ENCODE measurements at regions not wholly inside any gene's neighbourhood (a gene's known extent, or its start where the extent isn't known, plus 50 kb on each side); places are given as distances from the start of the nearest gene placed in this dataset.

DNA sequence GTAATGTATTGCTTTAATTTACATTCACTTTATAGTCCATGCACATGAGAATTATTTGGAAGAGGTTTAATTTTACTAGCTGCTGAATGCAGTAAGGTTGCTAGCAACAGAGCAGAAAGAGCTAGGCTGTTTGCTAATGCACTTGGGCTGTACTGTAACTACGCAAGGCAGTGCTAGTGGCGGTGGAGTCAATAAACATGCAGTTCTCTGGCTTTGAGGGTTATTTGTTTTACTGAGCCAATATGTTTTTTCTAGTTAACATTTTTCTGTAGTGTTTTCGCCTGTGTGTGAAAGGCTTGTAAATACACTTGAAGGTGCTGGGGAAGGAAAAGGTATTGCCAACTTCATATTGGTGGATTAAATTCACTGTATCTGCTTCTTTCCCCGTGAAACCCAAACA lies 112.8 kb downstream of the BTBD3 start:
- no peak overlapping the region for H3K4me3 ChIP-seq (ENCODE audit: extremely low read depth in 1 of 4, insufficient read depth in 2 of 4, low read depth in 3 of 4, low read length in 4 of 4)
- 88% methylated on average over 4 of the region's 4 CpGs; no CpG with 5 or more reads in 1 of the 2 experiments for WGBS, 2 experiments (ENCODE audit: extremely low coverage in 1 of 2, insufficient coverage in 1 of 2, insufficient read length in 1 of 2, insufficient replicate concordance in 2 of 2, low coverage in 1 of 2, low lambda C conversion rate in 2 of 2, missing lambda C conversion rate in 1 of 2)
- no peak overlapping the region for H2BK15ac ChIP-seq (ENCODE audit: low read length)
- FAIRE-seq, result no peak
- H2AFZ ChIP-seq (ENCODE audit: low read length), result no peak overlapping the region
- H4K20me1 ChIP-seq (replicated peaks in 1 of 2; ENCODE audit: control insufficient read depth in 1 of 2, insufficient read depth in 2 of 2, low read length in 2 of 2), result no peaks in the 10 kb centered on the region
- CTCF ChIA-PET (ENCODE audit: partially characterized antibody), result interaction anchor here (1.2 kb wide), 1 partner anchor 18 kb away, joined by 5 read pairs; no protein-coding TSS in a partner anchor
- no peak overlapping the region for H3K56ac ChIP-seq (replicated peaks; ENCODE audit: insufficient read length, low read depth, low read length)
- no peak overlapping the region for H2BK12ac ChIP-seq (ENCODE audit: low read depth, low read length)
- no peaks in the 10 kb centered on the region for H3K23me2 ChIP-seq (ENCODE audit: low read depth, low read length)
- TF ChIP-seq KDM5A (IDR thresholded peaks at IDR 0.05; ENCODE audit: low read length) (no peak), RBBP5 (IDR thresholded peaks at IDR 0.05; ENCODE audit: borderline replicate concordance, low read depth, low read length) (no peak)
- H2BK120ac ChIP-seq (replicated peaks; ENCODE audit: low read depth, low read length), result no peak overlapping the region
- no peak overlapping the region for H3K9ac ChIP-seq (replicated peaks in 1 of 4; ENCODE audit: extremely low read depth in 1 of 4, low read depth in 3 of 4, low read length in 3 of 4)
- H2BK5ac ChIP-seq (ENCODE audit: low read depth, low read length), result no peak overlapping the region
- no peak overlapping the region for H3K14ac ChIP-seq (ENCODE audit: insufficient read length)
- H3K79me1 ChIP-seq (ENCODE audit: low read depth, low read length), result no peaks in the 10 kb centered on the region
- H3K4me2 ChIP-seq (ENCODE audit: insufficient read depth in 1 of 2, low read depth in 2 of 2, low read length in 2 of 2), result no peak overlapping the region
- H3K79me2 ChIP-seq (ENCODE audit: control insufficient read depth in 1 of 2, insufficient read depth in 2 of 2, low read length in 2 of 2), result no peaks in the 10 kb centered on the region
- H3K9me3 ChIP-seq (ENCODE audit: insufficient read depth in 2 of 2, low read depth in 1 of 2, low read length in 1 of 2), result no peaks in the 10 kb centered on the region
- H2AK5ac ChIP-seq (ENCODE audit: low read depth, low read length), result no peak overlapping the region
- H4K8ac ChIP-seq (ENCODE audit: extremely low read depth, insufficient read depth, low read length), result no peak overlapping the region
- no peak overlapping the region for H4K5ac ChIP-seq (ENCODE audit: insufficient read length, low read depth, low read length)
- no peaks in the 10 kb centered on the region for H3K27me3 ChIP-seq (replicated peaks in 1 of 4; ENCODE audit: control insufficient read depth in 3 of 4, extremely low read depth in 1 of 4, insufficient read depth in 3 of 4, low read length in 3 of 4)
- POLR2A ChIA-PET (ENCODE audit: partially characterized antibody), result no interaction called here
- no peak overlapping the region for H4K91ac ChIP-seq (replicated peaks; ENCODE audit: insufficient read length, low read length)
- H2BK20ac ChIP-seq (ENCODE audit: low read length), result no peak overlapping the region
- no peaks in the 10 kb centered on the region for H3K4me1 ChIP-seq (replicated peaks in 1 of 4; ENCODE audit: control insufficient read depth in 3 of 4, insufficient read depth in 4 of 4, low read length in 3 of 4)
- no peak overlapping the region for H3K18ac ChIP-seq (ENCODE audit: extremely low read depth, low read length)
- no peaks in the 10 kb centered on the region for H3K36me3 ChIP-seq (ENCODE audit: control insufficient read depth in 2 of 4, insufficient read depth in 4 of 4, low read length in 3 of 4)
- H3K23ac ChIP-seq (ENCODE audit: insufficient read length), result no peak overlapping the region
- DNase-seq (ENCODE audit: low read depth in 1 of 2, low spot score in 2 of 2), result no peak
- H3K4ac ChIP-seq (replicated peaks; ENCODE audit: insufficient read length, low read depth, low read length), result no peak overlapping the region
- H3K27ac ChIP-seq (ENCODE audit: low read depth, low read length), result no peak overlapping the region

Measured in H1 (cell line).